ENCODE measurements at regions not wholly inside any gene's neighbourhood (a gene's known extent, or its start where the extent isn't known, plus 50 kb on each side); places are given as distances from the start of the nearest gene placed in this dataset.

DNA sequence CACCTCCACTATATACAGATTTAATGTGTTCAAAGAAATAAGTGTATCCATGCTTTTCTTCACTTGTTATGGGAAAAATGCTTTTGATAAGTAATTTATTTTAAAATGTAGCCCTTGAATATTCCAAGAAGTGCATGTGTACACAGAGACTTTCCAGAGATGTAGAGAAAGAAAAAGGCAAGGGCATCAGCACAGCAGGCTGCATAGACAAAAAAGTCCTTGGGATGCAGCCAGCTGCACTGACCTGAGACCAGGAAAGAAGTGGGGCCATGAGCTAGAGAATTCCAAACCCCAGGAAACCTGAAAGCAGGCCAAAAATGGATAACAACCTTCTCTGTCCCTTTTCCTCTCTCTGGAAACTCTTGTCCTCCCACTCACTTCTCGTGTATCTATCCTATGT lies 51.6 kb upstream of the PRDM8 start:
- no peaks in the 10 kb centered on the region for H3K27me3 Mint-ChIP-seq
- DNase-seq (no peak), ATAC-seq (no peak)
- H3K4me1 Mint-ChIP-seq = peaks cover 24% of the 10 kb centered on the region
- no peak overlapping the region for H3K4me3 Mint-ChIP-seq
- H3K27ac Mint-ChIP-seq = no peak overlapping the region
- H3K36me3 Mint-ChIP-seq (ENCODE audit: low read depth) = no peaks in the 10 kb centered on the region
- H3K9me3 Mint-ChIP-seq = no peaks in the 10 kb centered on the region

GRCh38 chr4:80144676-80145470 lies 52.4 kb upstream of the PRDM8 start:
- Mint-ChIP-seq H3K27me3 (no peaks in the 10 kb centered on the region), H3K9me3 (no peaks in the 10 kb centered on the region), H3K4me3 (no peak overlapping the region), H3K27ac (no peak overlapping the region), H3K36me3 (ENCODE audit: low read depth) (no peaks in the 10 kb centered on the region), H3K4me1 (peaks cover 31% of the 10 kb centered on the region)
- ATAC-seq (no peak), DNase-seq (no peak)

- Mint-ChIP-seq H3K9me3 (no peaks in the 10 kb centered on the region), H3K36me3 (ENCODE audit: low read depth) (no peaks in the 10 kb centered on the region), H3K4me1 (peaks cover 45% of the 10 kb centered on the region), H3K27ac (no peak overlapping the region), H3K4me3 (no peak overlapping the region), H3K27me3 (no peaks in the 10 kb centered on the region)
- DNase-seq (no peak), ATAC-seq (no peak)
Measured at GRCh38 chr4:80143307-80143679, 54.0 kb upstream of the PRDM8 start.

GRCh38 chr4:80142394-80143306 lies 54.7 kb upstream of the PRDM8 start:
- ATAC-seq = no peak
- no peak overlapping the region for H3K27ac Mint-ChIP-seq
- peaks cover 52% of the 10 kb centered on the region for H3K4me1 Mint-ChIP-seq

GRCh38 chr4:80141543-80141942 lies 55.8 kb upstream of the PRDM8 start:
- Mint-ChIP-seq H3K4me1 (peaks cover 55% of the 10 kb centered on the region), H3K4me3 (no peak overlapping the region), H3K9me3 (no peaks in the 10 kb centered on the region), H3K36me3 (ENCODE audit: low read depth) (no peaks in the 10 kb centered on the region), H3K27me3 (no peaks in the 10 kb centered on the region), H3K27ac (no peak overlapping the region)
- no peak for DNase-seq
- no peak for ATAC-seq

More at GRCh38 chr4:80142394-80143306, 54.7 kb upstream of the PRDM8 start:
- Mint-ChIP-seq H3K4me3 (no peak overlapping the region), H3K9me3 (no peaks in the 10 kb centered on the region), H3K27me3 (no peaks in the 10 kb centered on the region), H3K36me3 (ENCODE audit: low read depth) (no peaks in the 10 kb centered on the region)
- DNase-seq = no peak

GRCh38 chr4:80140194-80140593 lies 57.1 kb upstream of the PRDM8 start:
- Mint-ChIP-seq H3K4me3 (no peak overlapping the region), H3K9me3 (no peaks in the 10 kb centered on the region), H3K27ac (no peak overlapping the region), H3K27me3 (no peaks in the 10 kb centered on the region), H3K36me3 (ENCODE audit: low read depth) (no peaks in the 10 kb centered on the region), H3K4me1 (peaks cover 58% of the 10 kb centered on the region)
- DNase-seq (no peak), ATAC-seq (no peak)

DNA sequence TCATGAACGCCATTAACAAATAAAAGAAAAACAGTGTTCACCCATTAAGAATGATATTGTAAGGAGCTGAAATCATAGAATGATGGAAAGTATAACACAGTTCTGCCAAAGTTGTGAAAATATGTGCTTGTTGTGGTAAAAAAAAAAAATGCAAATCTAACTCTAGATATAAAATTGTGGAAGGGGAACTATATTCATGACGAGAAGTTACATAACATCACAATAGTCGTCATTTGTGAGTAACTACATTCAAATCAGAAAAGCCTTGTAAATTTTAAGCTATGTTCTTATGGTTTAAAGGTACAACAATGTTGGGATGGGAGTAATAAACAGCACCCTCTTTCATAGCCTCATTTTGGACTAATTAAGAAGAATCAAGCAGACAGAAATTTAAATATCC lies 57.6 kb upstream of the PRDM8 start:
- DNase-seq (no peak), ATAC-seq (no peak)
- Mint-ChIP-seq H3K9me3 (no peaks in the 10 kb centered on the region), H3K4me1 (peaks cover 63% of the 10 kb centered on the region), H3K27me3 (no peaks in the 10 kb centered on the region), H3K27ac (no peak overlapping the region), H3K4me3 (no peak overlapping the region), H3K36me3 (ENCODE audit: low read depth) (no peaks in the 10 kb centered on the region)

- H3K27me3 Mint-ChIP-seq = no peaks in the 10 kb centered on the region
- peak overlapping the region; percentile 41 for H3K27ac Mint-ChIP-seq
- no peaks in the 10 kb centered on the region for H3K9me3 Mint-ChIP-seq
- no peaks in the 10 kb centered on the region for H3K36me3 Mint-ChIP-seq (ENCODE audit: low read depth)
- ATAC-seq (peak; percentile 90), DNase-seq (peak; percentile 23)
- H3K4me3 Mint-ChIP-seq = no peak overlapping the region
- H3K4me1 Mint-ChIP-seq = peaks cover 64% of the 10 kb centered on the region
Measured at GRCh38 chr4:80138551-80139538, 58.5 kb upstream of the PRDM8 start.

- Mint-ChIP-seq H3K27ac (peak overlapping the region; percentile 41), H3K27me3 (no peaks in the 10 kb centered on the region), H3K4me3 (peak overlapping the region; percentile 3), H3K36me3 (ENCODE audit: low read depth) (no peaks in the 10 kb centered on the region), H3K9me3 (no peaks in the 10 kb centered on the region), H3K4me1 (peaks cover 56% of the 10 kb centered on the region)
- ATAC-seq (no peak), DNase-seq (no peak)
Measured at GRCh38 chr4:80137631-80138030, 59.7 kb upstream of the PRDM8 start.

GRCh38 chr4:80136270-80136669 lies 61.0 kb upstream of the PRDM8 start:
- H3K9me3 Mint-ChIP-seq = no peaks in the 10 kb centered on the region
- H3K4me3 Mint-ChIP-seq = no peak overlapping the region
- H3K27me3 Mint-ChIP-seq = no peaks in the 10 kb centered on the region
- no peak overlapping the region for H3K27ac Mint-ChIP-seq
- DNase-seq = no peak
- H3K36me3 Mint-ChIP-seq (ENCODE audit: low read depth) = no peaks in the 10 kb centered on the region
- peaks cover 42% of the 10 kb centered on the region for H3K4me1 Mint-ChIP-seq
- no peak for ATAC-seq

- DNase-seq (no peak), ATAC-seq (no peak)
- no peak overlapping the region for H3K4me3 Mint-ChIP-seq
- H3K27me3 Mint-ChIP-seq = no peaks in the 10 kb centered on the region
- no peak overlapping the region for H3K27ac Mint-ChIP-seq
- H3K4me1 Mint-ChIP-seq = peaks cover 39% of the 10 kb centered on the region
- no peaks in the 10 kb centered on the region for H3K9me3 Mint-ChIP-seq
- H3K36me3 Mint-ChIP-seq (ENCODE audit: low read depth) = no peaks in the 10 kb centered on the region
Measured at GRCh38 chr4:80135702-80136058, 61.6 kb upstream of the PRDM8 start.

DNA sequence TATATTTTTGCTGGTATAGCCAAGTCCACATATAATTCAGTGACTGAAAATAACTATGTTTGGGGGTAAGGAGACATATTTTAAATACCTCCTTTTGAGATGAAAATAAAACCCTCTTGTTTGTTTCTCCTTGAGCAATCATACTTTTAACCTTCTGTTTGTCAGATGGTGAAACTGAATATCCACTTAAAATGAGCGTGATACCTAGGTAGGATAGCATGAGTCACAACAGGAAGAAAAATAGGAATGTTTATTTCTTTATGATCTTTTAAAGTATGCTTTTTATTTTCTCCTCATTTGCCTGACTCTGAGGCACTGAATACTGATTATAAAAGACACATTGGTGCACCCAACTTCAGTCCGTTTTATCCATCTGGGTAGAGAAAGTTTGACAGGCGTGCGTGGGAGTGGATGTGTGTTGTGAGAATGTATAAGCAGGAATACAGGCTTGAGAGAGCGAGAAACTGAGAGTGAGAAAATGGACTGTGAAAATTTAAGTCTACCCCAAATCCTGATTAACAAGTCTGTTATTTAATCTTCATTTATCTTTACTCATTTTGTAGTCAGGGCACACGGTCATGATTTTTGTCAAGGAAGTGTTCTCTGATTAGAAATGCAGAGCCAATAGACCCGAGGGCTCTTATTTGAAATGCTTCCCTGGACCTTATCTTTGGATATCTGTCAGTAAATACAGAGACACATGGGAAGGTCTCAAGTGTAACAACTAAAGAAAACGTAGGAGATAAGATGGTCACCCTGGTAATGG lies 62.1 kb upstream of the ANTXR2 start:
- ATAC-seq = no peak

DNA sequence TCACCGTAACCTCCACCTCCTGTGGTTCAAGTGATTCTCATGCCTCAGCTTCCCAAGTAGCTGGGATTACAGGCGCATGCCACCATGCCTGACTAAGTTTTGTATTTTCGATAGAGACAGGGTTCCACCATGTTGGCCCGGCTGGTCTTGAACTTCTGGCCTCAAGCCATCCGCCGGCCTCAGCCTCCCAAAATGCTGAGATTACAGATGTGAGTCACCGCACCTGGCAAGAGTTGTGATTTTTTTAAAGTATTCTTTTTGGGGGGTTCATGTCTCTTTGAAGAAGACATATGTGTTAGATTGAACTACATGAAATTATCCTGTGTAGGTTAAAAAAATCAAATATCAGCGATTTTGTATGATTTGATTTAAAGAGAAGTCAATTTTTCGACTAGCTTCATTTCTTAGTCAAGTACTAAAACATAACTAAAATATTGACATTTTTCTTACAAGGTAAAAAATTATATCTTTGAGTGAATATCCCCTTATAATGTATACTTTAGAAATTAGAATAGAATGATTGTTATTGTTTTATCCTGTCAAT lies 60.3 kb upstream of the ANTXR2 start:
- Mint-ChIP-seq H3K4me1 (peaks cover 35% of the 10 kb centered on the region), H3K4me3 (no peak overlapping the region), H3K36me3 (ENCODE audit: low read depth) (no peaks in the 10 kb centered on the region), H3K27me3 (no peaks in the 10 kb centered on the region), H3K27ac (no peak overlapping the region), H3K9me3 (no peaks in the 10 kb centered on the region)
- DNase-seq (no peak), ATAC-seq (no peak)

More for the DNA sequence above, 62.1 kb upstream of the ANTXR2 start:
- DNase-seq = no peak
- Mint-ChIP-seq H3K27ac (no peak overlapping the region), H3K27me3 (no peaks in the 10 kb centered on the region), H3K4me3 (no peak overlapping the region), H3K4me1 (peaks cover 35% of the 10 kb centered on the region), H3K36me3 (ENCODE audit: low read depth) (no peaks in the 10 kb centered on the region), H3K9me3 (no peaks in the 10 kb centered on the region)

Data from activated naive CD8-positive, alpha-beta T cell treated with anti-CD3 and anti-CD28 coated beads, Interleukin-2, amount 50 U/mL, for 24 hours (primary cell).